SK-N-SH treated with all-trans-retinoic acid at 6 μM for 48 hours (cell line): ENCODE measurements at regions not wholly inside any gene's neighbourhood (a gene's known extent, or its start where the extent isn't known, plus 50 kb on each side); places are given as distances from the start of the nearest gene placed in this dataset.

Experiments used
- ATAC-seq: fragments of 200-7000 bp; cut with Tn5 transposase; 3 replicates; pipeline ENCODE4 v1.9.1; 2020; ENCODE audit warnings: mild to moderate bottlenecking, moderate library complexity
- ARNTL ChIP-seq: fragments of 450-650 bp; formaldehyde crosslinking; IDR thresholded peaks from 2 replicates; pipeline ENCODE4 v1.5.0; 2020; ENCODE audit warnings: low read depth, mild to moderate bottlenecking, moderate library complexity, borderline replicate concordance
- BACH2 ChIP-seq: fragments of 250-450 bp; sonication (Bioruptor Pico); IDR thresholded peaks from 2 replicates; pipeline ENCODE4 v1.9.0; 2021; ENCODE audit warnings: mild to moderate bottlenecking, borderline replicate concordance
- CREB5 ChIP-seq: fragments of 250-450 bp; sonication (Bioruptor Pico); IDR thresholded peaks from 2 replicates; pipeline ENCODE4 v1.5.1; 2020; ENCODE audit warnings: low read depth, mild to moderate bottlenecking, moderate library complexity
- CSDC2 ChIP-seq: fragments of 250-450 bp; sonication (Bioruptor Pico); IDR thresholded peaks from 2 replicates; pipeline ENCODE4 v1.5.0; 2020; ENCODE audit warnings: mild to moderate bottlenecking, moderate library complexity
- CSRNP3 ChIP-seq: fragments of 250-450 bp; sonication (Bioruptor Pico); IDR thresholded peaks from 2 replicates; pipeline ENCODE4 v1.5.1; 2021; ENCODE audit warnings: mild to moderate bottlenecking, moderate library complexity
- ESRRG ChIP-seq: fragments of 250-450 bp; sonication (Bioruptor Pico); IDR thresholded peaks from 2 replicates; pipeline ENCODE4 v1.6.1; 2021; ENCODE audit warnings: mild to moderate bottlenecking
- ISL1 ChIP-seq: fragments of 250-450 bp; sonication (Bioruptor Pico); IDR thresholded peaks from 2 replicates; pipeline ENCODE4 v2.1.2; 2022; ENCODE audit warnings: mild to moderate bottlenecking, moderate library complexity
- OSR1 ChIP-seq: fragments of 250-450 bp; sonication (Bioruptor Pico); IDR thresholded peaks from 2 replicates; pipeline ENCODE4 v1.8.0; 2022; ENCODE audit warnings: moderate library complexity, mild to moderate bottlenecking, inconsistent platforms
- PATZ1 ChIP-seq: fragments of 250-450 bp; sonication (Bioruptor Pico); IDR thresholded peaks from 2 replicates; pipeline ENCODE4 v1.8.0; 2020; ENCODE audit warnings: mild to moderate bottlenecking, moderate library complexity, borderline replicate concordance
- PPARA ChIP-seq: fragments of 250-450 bp; sonication (Bioruptor Pico); IDR thresholded peaks from 2 replicates; pipeline ENCODE4 v1.5.0; 2020; ENCODE audit warnings: mild to moderate bottlenecking, borderline replicate concordance
- RARB ChIP-seq: fragments of 250-450 bp; sonication (Bioruptor Pico); IDR thresholded peaks from 2 replicates; pipeline ENCODE4 v1.8.0; 2021; ENCODE audit warnings: mild to moderate bottlenecking, moderate library complexity
- SNAI2 ChIP-seq: fragments of 250-450 bp; sonication (Bioruptor Pico); IDR thresholded peaks from 2 replicates; pipeline ENCODE4 v1.5.0; 2020; ENCODE audit warnings: mild to moderate bottlenecking, moderate library complexity
- TCF4 ChIP-seq: fragments of 250-450 bp; sonication (Bioruptor Pico); IDR thresholded peaks from 2 replicates; pipeline ENCODE4 v1.8.0; 2021; ENCODE audit warnings: mild to moderate bottlenecking, moderate library complexity, borderline replicate concordance
- TOX ChIP-seq: fragments of 250-450 bp; sonication (Bioruptor Pico); IDR thresholded peaks from 2 replicates; pipeline ENCODE4 v1.8.0; 2021; ENCODE audit warnings: mild to moderate bottlenecking, moderate library complexity, borderline replicate concordance
- ZC3H10 ChIP-seq: fragments of 250-450 bp; sonication (Bioruptor Pico); IDR thresholded peaks from 2 replicates; pipeline ENCODE4 v1.5.1; 2021; ENCODE audit warnings: mild to moderate bottlenecking, moderate library complexity
- ZFP3 ChIP-seq: fragments of 250-450 bp; sonication (Bioruptor Pico); IDR thresholded peaks from 2 replicates; pipeline ENCODE4 v1.5.0; 2020; ENCODE audit warnings: mild to moderate bottlenecking, moderate library complexity
- ZFP30 ChIP-seq: fragments of 450-650 bp; formaldehyde crosslinking; IDR thresholded peaks from 2 replicates; pipeline ENCODE4 v1.5.0; 2022; ENCODE audit warnings: mild to moderate bottlenecking, moderate library complexity
- ZNF565 ChIP-seq: fragments of 450-650 bp; formaldehyde crosslinking; conservative IDR thresholded peaks from 2 replicates; pipeline ENCODE4 v1.5.0; 2020; ENCODE audit warnings: low read depth, mild to moderate bottlenecking, moderate library complexity
- ZNF70 ChIP-seq: fragments of 450-650 bp; formaldehyde crosslinking; IDR thresholded peaks from 2 replicates; pipeline ENCODE4 v1.5.0; 2020; ENCODE audit warnings: mild to moderate bottlenecking, moderate library complexity
- ZNF8 ChIP-seq: fragments of 450-650 bp; formaldehyde crosslinking; IDR thresholded peaks from 2 replicates; pipeline ENCODE4 v1.5.0; 2020; ENCODE audit warnings: mild to moderate bottlenecking, moderate library complexity
- TF ChIP-seq, protein P1 (sequence below): fragments of 250-450 bp; sonication (Bioruptor Pico); IDR thresholded peaks from 2 replicates; pipeline ENCODE4 v1.5.0; 2020; ENCODE audit warnings: mild to moderate bottlenecking, moderate library complexity

- TF ChIP-seq ZNF70: no peak
- no peak for TF ChIP-seq RARB (CRISPR knock-in tag)
- no peak for TF ChIP-seq CSRNP3 (CRISPR knock-in tag)
- no peak for TF ChIP-seq ZNF565 (CRISPR knock-in tag)
- no peak for TF ChIP-seq OSR1 (CRISPR knock-in tag)
- TF ChIP-seq CSDC2 (CRISPR knock-in tag): no peak
- no peak for TF ChIP-seq ZFP30
- no peak for TF ChIP-seq TCF4 (CRISPR knock-in tag)
- no peak for TF ChIP-seq ESRRG (CRISPR knock-in tag)
- TF ChIP-seq SNAI2: no peak
- TF ChIP-seq ZNF8 (CRISPR knock-in tag): no peak
- TF ChIP-seq PATZ1 (CRISPR knock-in tag): no peak
- TF ChIP-seq PPARA: no peak
- TF ChIP-seq ISL1 (CRISPR knock-in tag): no peak
- no peak for TF ChIP-seq ZFP3 (CRISPR knock-in tag)
- no peak for TF ChIP-seq ZC3H10 (CRISPR knock-in tag)
- TF ChIP-seq, protein P1, sequence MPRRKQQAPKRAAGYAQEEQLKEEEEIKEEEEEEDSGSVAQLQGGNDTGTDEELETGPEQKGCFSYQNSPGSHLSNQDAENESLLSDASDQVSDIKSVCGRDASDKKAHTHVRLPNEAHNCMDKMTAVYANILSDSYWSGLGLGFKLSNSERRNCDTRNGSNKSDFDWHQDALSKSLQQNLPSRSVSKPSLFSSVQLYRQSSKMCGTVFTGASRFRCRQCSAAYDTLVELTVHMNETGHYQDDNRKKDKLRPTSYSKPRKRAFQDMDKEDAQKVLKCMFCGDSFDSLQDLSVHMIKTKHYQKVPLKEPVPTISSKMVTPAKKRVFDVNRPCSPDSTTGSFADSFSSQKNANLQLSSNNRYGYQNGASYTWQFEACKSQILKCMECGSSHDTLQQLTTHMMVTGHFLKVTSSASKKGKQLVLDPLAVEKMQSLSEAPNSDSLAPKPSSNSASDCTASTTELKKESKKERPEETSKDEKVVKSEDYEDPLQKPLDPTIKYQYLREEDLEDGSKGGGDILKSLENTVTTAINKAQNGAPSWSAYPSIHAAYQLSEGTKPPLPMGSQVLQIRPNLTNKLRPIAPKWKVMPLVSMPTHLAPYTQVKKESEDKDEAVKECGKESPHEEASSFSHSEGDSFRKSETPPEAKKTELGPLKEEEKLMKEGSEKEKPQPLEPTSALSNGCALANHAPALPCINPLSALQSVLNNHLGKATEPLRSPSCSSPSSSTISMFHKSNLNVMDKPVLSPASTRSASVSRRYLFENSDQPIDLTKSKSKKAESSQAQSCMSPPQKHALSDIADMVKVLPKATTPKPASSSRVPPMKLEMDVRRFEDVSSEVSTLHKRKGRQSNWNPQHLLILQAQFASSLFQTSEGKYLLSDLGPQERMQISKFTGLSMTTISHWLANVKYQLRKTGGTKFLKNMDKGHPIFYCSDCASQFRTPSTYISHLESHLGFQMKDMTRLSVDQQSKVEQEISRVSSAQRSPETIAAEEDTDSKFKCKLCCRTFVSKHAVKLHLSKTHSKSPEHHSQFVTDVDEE (CRISPR knock-in tag): no peak
- TF ChIP-seq ARNTL (CRISPR knock-in tag): no peak
- no peak for TF ChIP-seq CREB5 (CRISPR knock-in tag)
- no peak for ATAC-seq
Measured at GRCh38 chr9:116030517-116030916, 123.1 kb upstream of the PAPPA start.

DNA sequence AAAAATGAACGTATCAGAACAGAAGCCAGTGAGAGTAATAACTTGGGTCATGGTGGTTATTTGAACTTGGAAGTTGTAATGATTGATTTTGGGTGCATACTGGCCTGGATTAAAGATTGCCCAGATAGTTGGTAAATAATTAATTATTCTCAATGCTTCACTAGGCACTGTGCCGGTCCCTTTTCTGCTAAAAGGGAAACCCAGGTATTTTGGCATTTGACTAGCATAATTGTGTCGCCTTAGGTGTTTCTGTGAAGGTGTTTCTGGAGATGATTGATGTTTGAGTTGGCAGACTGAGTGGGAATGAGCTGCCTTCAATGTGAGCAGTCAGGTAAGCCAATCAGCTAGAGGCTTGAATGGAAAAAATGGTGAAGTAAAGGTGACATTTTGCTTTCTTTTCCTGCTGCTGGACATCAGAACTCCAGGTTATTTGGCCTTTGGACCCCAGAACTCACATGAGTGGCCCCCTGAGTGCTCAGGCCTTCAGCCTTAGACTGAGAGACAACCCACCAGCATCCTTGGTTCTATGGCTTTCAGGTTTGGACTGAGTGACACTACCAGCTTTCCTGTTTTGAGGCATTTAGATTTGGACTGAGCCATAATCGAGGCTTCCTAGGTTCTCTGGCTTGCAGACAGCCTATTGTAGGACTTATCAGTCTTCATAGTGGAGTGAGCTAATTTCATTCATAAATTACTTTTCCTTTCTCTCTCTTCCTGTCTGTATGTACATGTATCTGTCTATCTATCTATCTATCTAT, 120.7 kb upstream of the PAPPA start:
- TF ChIP-seq SNAI2: no peak
- TF ChIP-seq ZC3H10 (CRISPR knock-in tag): no peak
- TF ChIP-seq ISL1 (CRISPR knock-in tag): no peak
- TF ChIP-seq, protein P1 (CRISPR knock-in tag): no peak
- TF ChIP-seq PPARA: no peak
- ATAC-seq: no peak

DNA sequence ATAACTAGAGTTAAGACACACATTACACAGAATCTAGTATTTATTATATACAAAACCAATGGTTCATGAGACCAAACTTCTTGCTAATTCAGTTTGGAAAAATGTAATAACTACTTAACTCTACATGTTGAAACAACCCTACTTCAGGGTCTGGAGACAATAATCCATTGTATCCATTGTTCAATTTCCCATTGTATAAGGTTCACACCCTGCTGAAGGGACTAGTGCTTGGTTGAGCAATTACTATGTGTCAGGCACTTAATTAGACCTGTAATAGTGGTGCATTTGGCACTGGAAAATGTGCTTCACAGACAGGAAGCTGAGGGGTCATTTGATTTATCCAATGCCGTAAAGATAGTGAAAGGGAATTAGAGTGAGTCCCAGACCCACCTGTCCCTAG, 114.3 kb upstream of the PAPPA start:
- ATAC-seq: no peak
- TF ChIP-seq SNAI2: no peak
- no peak for TF ChIP-seq BACH2 (CRISPR knock-in tag)
- no peak for TF ChIP-seq OSR1 (CRISPR knock-in tag)
- TF ChIP-seq, protein P1 (CRISPR knock-in tag): no peak
- TF ChIP-seq ZNF565 (CRISPR knock-in tag): no peak
- no peak for TF ChIP-seq PATZ1 (CRISPR knock-in tag)
- TF ChIP-seq ZFP30: no peak
- TF ChIP-seq CSDC2 (CRISPR knock-in tag): no peak
- no peak for TF ChIP-seq ARNTL (CRISPR knock-in tag)
- TF ChIP-seq ZFP3 (CRISPR knock-in tag): no peak
- no peak for TF ChIP-seq TOX
- TF ChIP-seq TCF4 (CRISPR knock-in tag): no peak
- no peak for TF ChIP-seq RARB (CRISPR knock-in tag)
- no peak for TF ChIP-seq ZNF70
